ENCODE measurements at regions not wholly inside any gene's neighbourhood (a gene's known extent, or its start where the extent isn't known, plus 50 kb on each side); places are given as distances from the start of the nearest gene placed in this dataset.

GRCh38 chr10:123399276-123399839 lies 245.2 kb downstream of the BUB3 start:
- 85 to 92% (median 85%) methylated on average over 12 of the region's 12 CpGs for WGBS, 5 donors
- Histone ChIP-seq H3K36me3 (no peaks in the 10 kb centered on the region), H3K4me3 (no peak overlapping the region), H3K27ac (no peak overlapping the region), H3K27me3 (no peaks in the 10 kb centered on the region), H3K9me3 (peaks cover 0 to 24% (median 9%) of the 10 kb centered on the region in 4 donors), H3K4me1 (no peaks in the 10 kb centered on the region)
- TF ChIP-seq POLR2A (IDR thresholded peaks at IDR 0.05): no peak
- no peak for TF ChIP-seq POLR2AphosphoS5 (IDR thresholded peaks at IDR 0.05)
- no peak for TF ChIP-seq EP300 (IDR thresholded peaks at IDR 0.05)
- intact Hi-C loops (cut with DNase I; ENCODE audit: low total_unique reads): no loop called here
- DNase-seq: no peak

- Histone ChIP-seq H3K36me3 (no peaks in the 10 kb centered on the region), H3K4me1 (no peaks in the 10 kb centered on the region), H3K27ac (no peak overlapping the region), H3K27me3 (no peaks in the 10 kb centered on the region), H3K4me3 (no peak overlapping the region), H3K9me3 (peaks cover 0 to 19% (median 7%) of the 10 kb centered on the region in 4 donors)
- WGBS, 5 donors: 68 to 78% (median 76%) methylated on average over 3 of the region's 3 CpGs
- intact Hi-C loops (cut with DNase I; ENCODE audit: low total_unique reads): no loop called here
- DNase-seq: no peak
- TF ChIP-seq POLR2AphosphoS5 (IDR thresholded peaks at IDR 0.05): no peak
- TF ChIP-seq POLR2A (IDR thresholded peaks at IDR 0.05): no peak
- TF ChIP-seq EP300 (IDR thresholded peaks at IDR 0.05): no peak
- TF ChIP-seq, protein P1, sequence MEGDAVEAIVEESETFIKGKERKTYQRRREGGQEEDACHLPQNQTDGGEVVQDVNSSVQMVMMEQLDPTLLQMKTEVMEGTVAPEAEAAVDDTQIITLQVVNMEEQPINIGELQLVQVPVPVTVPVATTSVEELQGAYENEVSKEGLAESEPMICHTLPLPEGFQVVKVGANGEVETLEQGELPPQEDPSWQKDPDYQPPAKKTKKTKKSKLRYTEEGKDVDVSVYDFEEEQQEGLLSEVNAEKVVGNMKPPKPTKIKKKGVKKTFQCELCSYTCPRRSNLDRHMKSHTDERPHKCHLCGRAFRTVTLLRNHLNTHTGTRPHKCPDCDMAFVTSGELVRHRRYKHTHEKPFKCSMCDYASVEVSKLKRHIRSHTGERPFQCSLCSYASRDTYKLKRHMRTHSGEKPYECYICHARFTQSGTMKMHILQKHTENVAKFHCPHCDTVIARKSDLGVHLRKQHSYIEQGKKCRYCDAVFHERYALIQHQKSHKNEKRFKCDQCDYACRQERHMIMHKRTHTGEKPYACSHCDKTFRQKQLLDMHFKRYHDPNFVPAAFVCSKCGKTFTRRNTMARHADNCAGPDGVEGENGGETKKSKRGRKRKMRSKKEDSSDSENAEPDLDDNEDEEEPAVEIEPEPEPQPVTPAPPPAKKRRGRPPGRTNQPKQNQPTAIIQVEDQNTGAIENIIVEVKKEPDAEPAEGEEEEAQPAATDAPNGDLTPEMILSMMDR (IDR thresholded peaks at IDR 0.05): no peak
Measured at GRCh38 chr10:123402021-123402420, 247.8 kb downstream of the BUB3 start.

DNA sequence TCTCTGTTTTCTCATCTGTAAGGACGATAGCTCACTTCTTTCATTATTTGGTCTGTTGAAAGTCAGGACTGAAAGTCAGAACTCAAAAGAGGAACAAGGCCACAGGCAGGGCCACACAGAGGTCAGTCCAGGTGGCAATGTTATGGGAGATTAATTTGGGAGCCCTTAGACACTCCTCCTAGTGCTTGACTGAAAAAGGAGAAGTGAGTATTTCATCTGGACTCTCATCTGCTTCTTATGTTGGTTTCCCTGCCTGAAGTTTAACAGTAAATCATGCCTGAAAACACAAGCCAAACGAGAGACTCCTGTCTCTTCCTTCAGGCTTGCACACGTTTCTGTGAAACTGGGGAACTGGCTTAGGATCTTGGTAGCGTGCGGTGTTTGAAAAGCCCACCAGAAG lies 248.5 kb downstream of the BUB3 start:
- DNase-seq: peak in 1 of 2 donors; percentile 18
- Histone ChIP-seq H3K27me3 (no peaks in the 10 kb centered on the region), H3K4me1 (no peaks in the 10 kb centered on the region), H3K27ac (no peak overlapping the region), H3K9me3 (peaks cover 0 to 19% (median 7%) of the 10 kb centered on the region in 4 donors), H3K4me3 (no peak overlapping the region), H3K36me3 (no peaks in the 10 kb centered on the region)
- intact Hi-C loops (cut with DNase I; ENCODE audit: low total_unique reads): no loop called here
- TF ChIP-seq, protein P1 (IDR thresholded peaks at IDR 0.05): no peak
- no peak for TF ChIP-seq POLR2A (IDR thresholded peaks at IDR 0.05)
- no peak for TF ChIP-seq POLR2AphosphoS5 (IDR thresholded peaks at IDR 0.05)
- no peak for TF ChIP-seq EP300 (IDR thresholded peaks at IDR 0.05)
- WGBS, 5 donors: 66 to 77% (median 67%) methylated on average over 5 of the region's 5 CpGs

- Histone ChIP-seq H3K9me3 (peaks cover 0 to 19% (median 5%) of the 10 kb centered on the region in 4 donors), H3K4me3 (no peak overlapping the region), H3K36me3 (no peaks in the 10 kb centered on the region), H3K4me1 (peaks cover 0 to 5% (median 0%) of the 10 kb centered on the region in 4 donors), H3K27me3 (no peaks in the 10 kb centered on the region), H3K27ac (no peak overlapping the region)
- no peak for DNase-seq
- intact Hi-C loops (cut with DNase I; ENCODE audit: low total_unique reads): no loop called here
- WGBS, 5 donors: 95 to 97% (median 96%) methylated on average over 1 of the region's 1 CpG
- TF ChIP-seq EP300 (IDR thresholded peaks at IDR 0.05) (no peak), POLR2A (IDR thresholded peaks at IDR 0.05) (no peak), POLR2AphosphoS5 (IDR thresholded peaks at IDR 0.05) (no peak)
- TF ChIP-seq, protein P1 (IDR thresholded peaks at IDR 0.05): no peak
Measured at GRCh38 chr10:123404357-123404756, 250.2 kb downstream of the BUB3 start.

GRCh38 chr10:123408660-123409059 lies 254.5 kb downstream of the BUB3 start:
- H3K4me1 ChIP-seq: peaks cover 0 to 8% (median 0%) of the 10 kb centered on the region in 4 donors
- intact Hi-C loops (cut with DNase I; ENCODE audit: low total_unique reads): no loop called here
- 59 to 82% (median 79%) methylated on average over 3 of the region's 3 CpGs for WGBS, 5 donors

More at GRCh38 chr10:123408660-123409059, 254.5 kb downstream of the BUB3 start:
- H3K4me3 ChIP-seq: no peak overlapping the region
- H3K27ac ChIP-seq: no peak overlapping the region
- DNase-seq: no peak
- TF ChIP-seq EP300 (IDR thresholded peaks at IDR 0.05): no peak
- TF ChIP-seq POLR2AphosphoS5 (IDR thresholded peaks at IDR 0.05): no peak
- TF ChIP-seq, protein P1 (IDR thresholded peaks at IDR 0.05): no peak
- no peak for TF ChIP-seq POLR2A (IDR thresholded peaks at IDR 0.05)
- H3K27me3 ChIP-seq: no peaks in the 10 kb centered on the region
- peaks cover 0 to 15% (median 5%) of the 10 kb centered on the region in 4 donors for H3K9me3 ChIP-seq
- no peaks in the 10 kb centered on the region for H3K36me3 ChIP-seq

All from stomach (tissue), 8 donors.